ENCODE measurements at regions not wholly inside any gene's neighbourhood (a gene's known extent, or its start where the extent isn't known, plus 50 kb on each side); places are given as distances from the start of the nearest gene placed in this dataset.
"Not testable (repeated sequence)": the region's sequence is repeated elsewhere in the genome, so short reads cannot be mapped to it uniquely, and the experiment has no call there.

- Mint-ChIP-seq H3K27ac (no peak overlapping the region), H3K4me1 (ENCODE audit: low read depth in 2 of 2) (no peaks in the 10 kb centered on the region), H3K9me3 (peaks cover 18% of the 10 kb centered on the region), H3K27me3 (no peaks in the 10 kb centered on the region), H3K4me3 (no peak overlapping the region), H3K36me3 (no peaks in the 10 kb centered on the region)
- DNase-seq (ENCODE audit: low spot score) (no peak), ATAC-seq (no peak)
Measured at GRCh38 chr12:58670623-58671022, 249.7 kb downstream of the LRIG3 start.

GRCh38 chr12:58671196-58671595 lies 249.1 kb downstream of the LRIG3 start:
- H3K27ac Mint-ChIP-seq: no peak overlapping the region
- no peaks in the 10 kb centered on the region for H3K4me1 Mint-ChIP-seq (ENCODE audit: low read depth in 2 of 2)
- no peaks in the 10 kb centered on the region for H3K27me3 Mint-ChIP-seq
- no peak overlapping the region for H3K4me3 Mint-ChIP-seq
- DNase-seq (ENCODE audit: low spot score) (no peak), ATAC-seq (no peak)
- H3K9me3 Mint-ChIP-seq: peaks cover 18% of the 10 kb centered on the region
- no peaks in the 10 kb centered on the region for H3K36me3 Mint-ChIP-seq

- H3K4me1 Mint-ChIP-seq (ENCODE audit: low read depth in 2 of 2): no peaks in the 10 kb centered on the region
Measured at GRCh38 chr12:58673021-58673420, 247.3 kb downstream of the LRIG3 start.

GRCh38 chr12:58677833-58678232 lies 242.5 kb downstream of the LRIG3 start:
- not testable (repeated sequence) for H3K4me1 Mint-ChIP-seq (ENCODE audit: low read depth in 2 of 2); H3K27ac Mint-ChIP-seq; H3K27me3 Mint-ChIP-seq; H3K4me3 Mint-ChIP-seq; ATAC-seq; DNase-seq (ENCODE audit: low spot score)
- H3K9me3 Mint-ChIP-seq: peaks cover 27% of the 10 kb centered on the region
- peaks cover 14% of the 10 kb centered on the region for H3K36me3 Mint-ChIP-seq

More at GRCh38 chr12:58673021-58673420, 247.3 kb downstream of the LRIG3 start:
- Mint-ChIP-seq H3K9me3 (peaks cover 23% of the 10 kb centered on the region), H3K27me3 (no peaks in the 10 kb centered on the region), H3K4me3 (no peak overlapping the region), H3K27ac (no peak overlapping the region), H3K36me3 (peaks cover 2% of the 10 kb centered on the region)
- no peak for DNase-seq (ENCODE audit: low spot score)
- ATAC-seq: no peak

- DNase-seq (ENCODE audit: low spot score) (no peak), ATAC-seq (no peak)
- peaks cover 14% of the 10 kb centered on the region for H3K36me3 Mint-ChIP-seq
- no peak overlapping the region for H3K27ac Mint-ChIP-seq
- H3K4me3 Mint-ChIP-seq: no peak overlapping the region
- H3K27me3 Mint-ChIP-seq: no peaks in the 10 kb centered on the region
- H3K9me3 Mint-ChIP-seq: peaks cover 30% of the 10 kb centered on the region
- no peaks in the 10 kb centered on the region for H3K4me1 Mint-ChIP-seq (ENCODE audit: low read depth in 2 of 2)
Measured at GRCh38 chr12:58678753-58679152, 241.6 kb downstream of the LRIG3 start.

- no peak overlapping the region for H3K27ac Mint-ChIP-seq
- H3K27me3 Mint-ChIP-seq: no peaks in the 10 kb centered on the region
- peaks cover 27% of the 10 kb centered on the region for H3K9me3 Mint-ChIP-seq
- H3K36me3 Mint-ChIP-seq: peaks cover 14% of the 10 kb centered on the region
- DNase-seq (ENCODE audit: low spot score) (no peak), ATAC-seq (no peak)
- H3K4me3 Mint-ChIP-seq: no peak overlapping the region
- H3K4me1 Mint-ChIP-seq (ENCODE audit: low read depth in 2 of 2): no peaks in the 10 kb centered on the region
Measured at GRCh38 chr12:58681730-58682129, 238.6 kb downstream of the LRIG3 start.

GRCh38 chr12:58695263-58695662 lies 225.0 kb downstream of the LRIG3 start:
- H3K9me3 Mint-ChIP-seq: peaks cover 36% of the 10 kb centered on the region
- no peaks in the 10 kb centered on the region for H3K27me3 Mint-ChIP-seq
- no peak for ATAC-seq

GRCh38 chr12:58701536-58701935 lies 218.8 kb downstream of the LRIG3 start:
- H3K9me3 Mint-ChIP-seq: peaks cover 15% of the 10 kb centered on the region
- H3K4me1 Mint-ChIP-seq (ENCODE audit: low read depth in 2 of 2): no peaks in the 10 kb centered on the region
- no peak overlapping the region for H3K27ac Mint-ChIP-seq
- no peak overlapping the region for H3K4me3 Mint-ChIP-seq
- DNase-seq (ENCODE audit: low spot score): no peak
- ATAC-seq: no peak
- no peaks in the 10 kb centered on the region for H3K36me3 Mint-ChIP-seq
- no peaks in the 10 kb centered on the region for H3K27me3 Mint-ChIP-seq

More at GRCh38 chr12:58695263-58695662, 225.0 kb downstream of the LRIG3 start:
- no peak overlapping the region for H3K27ac Mint-ChIP-seq
- no peak for DNase-seq (ENCODE audit: low spot score)
- H3K4me3 Mint-ChIP-seq: no peak overlapping the region
- H3K36me3 Mint-ChIP-seq: no peaks in the 10 kb centered on the region
- no peaks in the 10 kb centered on the region for H3K4me1 Mint-ChIP-seq (ENCODE audit: low read depth in 2 of 2)

- peaks cover 23% of the 10 kb centered on the region for H3K9me3 Mint-ChIP-seq
- DNase-seq (ENCODE audit: low spot score) (no peak), ATAC-seq (no peak)
- H3K4me3 Mint-ChIP-seq: no peak overlapping the region
- no peaks in the 10 kb centered on the region for H3K27me3 Mint-ChIP-seq
- peaks cover 6% of the 10 kb centered on the region for H3K36me3 Mint-ChIP-seq
- H3K4me1 Mint-ChIP-seq (ENCODE audit: low read depth in 2 of 2): no peaks in the 10 kb centered on the region
- no peak overlapping the region for H3K27ac Mint-ChIP-seq
Measured at GRCh38 chr12:58703866-58704265, 216.4 kb downstream of the LRIG3 start.

GRCh38 chr12:58704770-58705169 lies 215.5 kb downstream of the LRIG3 start:
- H3K27ac Mint-ChIP-seq: not testable (repeated sequence)

GRCh38 chr12:58710901-58711300 lies 209.4 kb downstream of the LRIG3 start:
- H3K27me3 Mint-ChIP-seq: no peaks in the 10 kb centered on the region
- H3K4me1 Mint-ChIP-seq (ENCODE audit: low read depth in 2 of 2): no peaks in the 10 kb centered on the region
- DNase-seq (ENCODE audit: low spot score) (no peak), ATAC-seq (no peak)
- peaks cover 6% of the 10 kb centered on the region for H3K36me3 Mint-ChIP-seq
- no peak overlapping the region for H3K27ac Mint-ChIP-seq
- H3K9me3 Mint-ChIP-seq: peaks cover 26% of the 10 kb centered on the region
- H3K4me3 Mint-ChIP-seq: no peak overlapping the region

More at GRCh38 chr12:58704770-58705169, 215.5 kb downstream of the LRIG3 start:
- DNase-seq (ENCODE audit: low spot score); H3K4me1 Mint-ChIP-seq (ENCODE audit: low read depth in 2 of 2); ATAC-seq; H3K4me3 Mint-ChIP-seq; H3K36me3 Mint-ChIP-seq; H3K27me3 Mint-ChIP-seq: not testable (repeated sequence)
- H3K9me3 Mint-ChIP-seq: peaks cover 26% of the 10 kb centered on the region

- H3K27ac Mint-ChIP-seq: no peak overlapping the region
- no peaks in the 10 kb centered on the region for H3K27me3 Mint-ChIP-seq
- H3K36me3 Mint-ChIP-seq: peaks cover 6% of the 10 kb centered on the region
- H3K9me3 Mint-ChIP-seq: peaks cover 24% of the 10 kb centered on the region
- DNase-seq (ENCODE audit: low spot score) (no peak), ATAC-seq (no peak)
- no peak overlapping the region for H3K4me3 Mint-ChIP-seq
- no peaks in the 10 kb centered on the region for H3K4me1 Mint-ChIP-seq (ENCODE audit: low read depth in 2 of 2)
Measured at GRCh38 chr12:58711974-58712373, 208.3 kb downstream of the LRIG3 start.

- no peak overlapping the region for H3K4me3 Mint-ChIP-seq
- H3K4me1 Mint-ChIP-seq (ENCODE audit: low read depth in 2 of 2): no peaks in the 10 kb centered on the region
- H3K27me3 Mint-ChIP-seq: no peaks in the 10 kb centered on the region
- H3K9me3 Mint-ChIP-seq: peaks cover 23% of the 10 kb centered on the region
- H3K36me3 Mint-ChIP-seq: no peaks in the 10 kb centered on the region
- ATAC-seq: no peak
- DNase-seq (ENCODE audit: low spot score): no peak
- no peak overlapping the region for H3K27ac Mint-ChIP-seq
Measured at GRCh38 chr12:58712976-58713375, 207.3 kb downstream of the LRIG3 start.

GRCh38 chr12:58719161-58719560 lies 201.1 kb downstream of the LRIG3 start:
- ATAC-seq (no peak), DNase-seq (ENCODE audit: low spot score) (no peak)
- Mint-ChIP-seq H3K27ac (no peak overlapping the region), H3K36me3 (peaks cover 4% of the 10 kb centered on the region), H3K9me3 (peaks cover 13% of the 10 kb centered on the region), H3K4me1 (ENCODE audit: low read depth in 2 of 2) (no peaks in the 10 kb centered on the region), H3K27me3 (no peaks in the 10 kb centered on the region), H3K4me3 (no peak overlapping the region)

- no peak overlapping the region for H3K27ac Mint-ChIP-seq
- DNase-seq (ENCODE audit: low spot score): no peak
- no peaks in the 10 kb centered on the region for H3K4me1 Mint-ChIP-seq (ENCODE audit: low read depth in 2 of 2)
- no peaks in the 10 kb centered on the region for H3K27me3 Mint-ChIP-seq
- no peak for ATAC-seq
- H3K36me3 Mint-ChIP-seq: peaks cover 4% of the 10 kb centered on the region
- H3K4me3 Mint-ChIP-seq: no peak overlapping the region
- H3K9me3 Mint-ChIP-seq: peaks cover 16% of the 10 kb centered on the region
Measured at GRCh38 chr12:58720421-58720820, 199.9 kb downstream of the LRIG3 start.
